Mesenchymal stem cell (in vitro differentiated cells and primary cell): ENCODE measurements at regions not wholly inside any gene's neighbourhood (a gene's known extent, or its start where the extent isn't known, plus 50 kb on each side); places are given as distances from the start of the nearest gene placed in this dataset.

Experiments used
- DNase-seq: peaks from one replicate; pipeline ENCODE4 v3.0.0-alpha.2; 2013
- H2AFZ ChIP-seq: one replicate; pipeline ENCODE4 v1.6.1; 2013; ENCODE audit warnings: low read depth, mild to moderate bottlenecking, control low read depth, inconsistent platforms, low read length, moderate library complexity
- H2AK5ac ChIP-seq: 2 replicates; pipeline ENCODE4 v1.6.1; 2013; ENCODE audit warnings: low read length, moderate library complexity, mild to moderate bottlenecking, inconsistent platforms; ENCODE audit not compliant: severe bottlenecking
- H2BK120ac ChIP-seq: one replicate; pipeline ENCODE4 v1.6.1; 2013; ENCODE audit warnings: low read depth, mild to moderate bottlenecking, inconsistent platforms, low read length, moderate library complexity
- H2BK12ac ChIP-seq, 2 experiments: one replicate each; pipeline ENCODE4 v1.6.1; 2013; ENCODE audit warnings: inconsistent platforms in 2 of 2, low read length in 2 of 2, mild to moderate bottlenecking in 2 of 2, moderate library complexity in 2 of 2, control low read depth in 1 of 2
- H2BK15ac ChIP-seq: one replicate; pipeline ENCODE4 v1.6.1; 2013; ENCODE audit warnings: mild to moderate bottlenecking, low read depth, inconsistent platforms; ENCODE audit not compliant: poor library complexity, severe bottlenecking
- H2BK5ac ChIP-seq: 2 replicates; pipeline ENCODE4 v1.6.1; 2013; ENCODE audit warnings: low read depth, mild to moderate bottlenecking, low read length, control low read depth, inconsistent platforms; ENCODE audit not compliant: poor library complexity, severe bottlenecking
- H3K14ac ChIP-seq, 2 experiments: one replicate each; pipeline ENCODE4 v1.6.1; 2013; ENCODE audit warnings: inconsistent platforms in 2 of 2, low read length in 2 of 2, control low read depth in 1 of 2, mild to moderate bottlenecking in 1 of 2, moderate library complexity in 1 of 2
- H3K18ac ChIP-seq, 2 experiments: one replicate each; pipeline ENCODE4 v1.6.1; 2013; ENCODE audit warnings: inconsistent platforms in 2 of 2, low read length in 2 of 2, control low read depth in 1 of 2, low read depth in 1 of 2, mild to moderate bottlenecking in 1 of 2
- H3K23ac ChIP-seq, 2 experiments: one replicate each; pipeline ENCODE4 v1.6.1; 2013; ENCODE audit warnings: inconsistent platforms in 2 of 2, low read length in 2 of 2, mild to moderate bottlenecking in 2 of 2, moderate library complexity in 2 of 2, control low read depth in 1 of 2
- H3K27ac ChIP-seq: 2 replicates; pipeline ENCODE4 v1.5.1; 2013; ENCODE audit warnings: mild to moderate bottlenecking, moderate library complexity, low read length, control low read depth, inconsistent platforms; ENCODE audit not compliant: poor library complexity, severe bottlenecking
- H3K27me3 ChIP-seq, 2 experiments: 2 replicates each; pipeline versions ENCODE4 v1.6.1 to v1.7.0; 2013; ENCODE audit warnings: low read length in 2 of 2, mild to moderate bottlenecking in 2 of 2, moderate library complexity in 2 of 2, control low read depth in 1 of 2, inconsistent platforms in 1 of 2; ENCODE audit not compliant: control insufficient read depth in 1 of 2, insufficient read depth in 1 of 2
- H3K36me3 ChIP-seq, 2 experiments: 2 replicates each; pipeline versions ENCODE4 v1.6.1 to v1.7.0; 2013; ENCODE audit warnings: low read length in 2 of 2, control low read depth in 1 of 2, inconsistent platforms in 1 of 2, low read depth in 1 of 2, mild to moderate bottlenecking in 1 of 2; ENCODE audit not compliant: insufficient read depth in 2 of 2, control insufficient read depth in 1 of 2
- H3K4ac ChIP-seq, 2 experiments: one replicate each; pipeline ENCODE4 v1.6.1; 2013; ENCODE audit warnings: inconsistent platforms in 2 of 2, low read length in 2 of 2, mild to moderate bottlenecking in 2 of 2, moderate library complexity in 2 of 2, control low read depth in 1 of 2, low read depth in 1 of 2
- H3K4me1 ChIP-seq: 2 replicates; pipeline ENCODE4 v1.6.1; 2013; ENCODE audit warnings: low read depth, low read length, control low read depth; ENCODE audit not compliant: control insufficient read depth, insufficient read depth
- H3K4me2 ChIP-seq: 2 replicates; pipeline ENCODE4 v1.6.1; 2013; ENCODE audit warnings: low read length, mild to moderate bottlenecking, inconsistent platforms; ENCODE audit not compliant: poor library complexity, severe bottlenecking
- H3K4me3 ChIP-seq, 2 experiments: 2 replicates each; pipeline versions ENCODE4 v1.5.1 to v1.7.0; 2013; ENCODE audit warnings: low read length in 2 of 2, mild to moderate bottlenecking in 2 of 2, control low read depth in 1 of 2, low read depth in 1 of 2; ENCODE audit not compliant: insufficient read depth in 1 of 2
- H3K79me1 ChIP-seq: replicated peaks from 2 replicates; pipeline ENCODE4 v1.6.1; 2013; ENCODE audit warnings: mild to moderate bottlenecking, control low read depth, low read length, inconsistent platforms; ENCODE audit not compliant: poor library complexity, severe bottlenecking
- H3K9ac ChIP-seq: 2 replicates; pipeline ENCODE4 v1.7.0; 2013; ENCODE audit warnings: mild to moderate bottlenecking, low read length, moderate library complexity
- H3K9me3 ChIP-seq: 2 replicates; pipeline ENCODE4 v1.7.0; 2013; ENCODE audit warnings: mild to moderate bottlenecking, low read length; ENCODE audit not compliant: control insufficient read depth
- H4K8ac ChIP-seq: one replicate; pipeline ENCODE4 v1.6.1; 2013; ENCODE audit warnings: inconsistent platforms, mild to moderate bottlenecking, low read length, moderate library complexity
- H4K91ac ChIP-seq: one replicate; pipeline ENCODE4 v1.6.1; 2013; ENCODE audit warnings: mild to moderate bottlenecking, low read length, inconsistent platforms
- WGBS: methylation state at CpG from one replicate; pipeline ENCODE4 v1.1.7; 2013; ENCODE audit warnings: mixed read lengths; 5-methylcytosine and 5-hydroxymethylcytosine counted together

DNA sequence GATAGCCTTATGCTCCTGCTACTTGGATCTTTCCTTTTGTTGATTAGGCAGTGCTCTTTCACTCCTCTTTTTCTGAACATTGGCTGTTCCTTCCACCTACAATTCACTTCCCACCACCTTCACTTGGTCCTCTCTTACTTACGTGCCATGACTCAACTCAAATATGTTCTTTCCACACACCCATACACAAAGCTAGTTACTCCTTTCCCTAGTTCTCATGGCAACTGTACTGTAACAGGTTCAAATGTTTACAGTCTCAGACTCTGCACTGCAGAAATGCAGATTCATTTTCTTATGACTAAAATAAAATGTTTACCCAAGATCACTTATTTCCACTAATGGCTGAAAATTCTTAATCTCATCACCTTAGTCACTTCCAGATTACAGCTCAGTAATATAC, 174.0 kb upstream of the TSHZ2 start:
- 87% methylated on average over 1 of the region's 1 CpG for whole genome bisulfite sequencing
- H4K8ac ChIP-seq: no peak overlapping the region

DNA sequence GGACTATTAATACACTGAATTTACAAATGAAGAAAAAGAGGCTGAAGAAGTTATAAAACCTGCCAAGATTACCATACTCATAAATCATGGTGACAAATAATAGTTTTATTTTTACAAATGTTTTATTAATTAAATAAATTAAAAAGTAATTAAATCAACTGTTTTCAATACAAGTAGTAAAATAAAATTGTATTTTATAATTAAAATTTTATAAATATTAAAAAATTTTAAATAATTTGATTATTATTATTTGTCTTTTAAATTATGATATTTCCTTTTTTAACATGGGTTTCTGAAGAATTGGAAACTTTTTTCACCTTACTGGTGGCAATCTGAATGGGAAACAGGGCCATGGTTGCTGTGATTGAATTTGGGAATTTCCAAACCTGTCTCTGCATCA, 177.3 kb upstream of the TSHZ2 start:
- Histone ChIP-seq H3K9me3 (no peaks in the 10 kb centered on the region), H2BK120ac (no peak overlapping the region), H3K14ac (no peak overlapping the region), H3K9ac (no peak overlapping the region), H4K8ac (no peak overlapping the region), H3K4me2 (no peak overlapping the region), H4K91ac (no peak overlapping the region), H3K23ac (no peak overlapping the region), H2BK12ac (no peak overlapping the region), H3K4me1 (no peaks in the 10 kb centered on the region), H3K79me1 (no peaks in the 10 kb centered on the region), H2AFZ (no peak overlapping the region), H3K27me3 (no peaks in the 10 kb centered on the region), H3K36me3 (no peaks in the 10 kb centered on the region), H2BK5ac (no peak overlapping the region), H3K4ac (no peak overlapping the region), H3K27ac (no peak overlapping the region), H3K18ac (no peak overlapping the region), H2AK5ac (no peak overlapping the region), H3K4me3 (no peak overlapping the region), H2BK15ac (no peak overlapping the region)
- no peak for DNase-seq

More for the DNA sequence above, 174.0 kb upstream of the TSHZ2 start:
- no peaks in the 10 kb centered on the region for H3K4me1 ChIP-seq
- no peak overlapping the region for H2AK5ac ChIP-seq
- H2BK15ac ChIP-seq: no peak overlapping the region
- no peak overlapping the region for H3K9ac ChIP-seq
- H2BK5ac ChIP-seq: no peak overlapping the region
- no peak overlapping the region for H3K4ac ChIP-seq
- H4K91ac ChIP-seq: no peak overlapping the region
- no peaks in the 10 kb centered on the region for H3K36me3 ChIP-seq
- no peak overlapping the region for H2BK120ac ChIP-seq
- peak; percentile 6 for DNase-seq
- H3K4me3 ChIP-seq: no peak overlapping the region
- H3K27ac ChIP-seq: no peak overlapping the region
- H3K23ac ChIP-seq: no peak overlapping the region
- no peak overlapping the region for H2AFZ ChIP-seq
- no peaks in the 10 kb centered on the region for H3K9me3 ChIP-seq
- no peak overlapping the region for H3K14ac ChIP-seq
- H3K18ac ChIP-seq: no peak overlapping the region
- H3K79me1 ChIP-seq: no peaks in the 10 kb centered on the region
- no peaks in the 10 kb centered on the region for H3K27me3 ChIP-seq
- H3K4me2 ChIP-seq: no peak overlapping the region
- no peak overlapping the region for H2BK12ac ChIP-seq

DNA sequence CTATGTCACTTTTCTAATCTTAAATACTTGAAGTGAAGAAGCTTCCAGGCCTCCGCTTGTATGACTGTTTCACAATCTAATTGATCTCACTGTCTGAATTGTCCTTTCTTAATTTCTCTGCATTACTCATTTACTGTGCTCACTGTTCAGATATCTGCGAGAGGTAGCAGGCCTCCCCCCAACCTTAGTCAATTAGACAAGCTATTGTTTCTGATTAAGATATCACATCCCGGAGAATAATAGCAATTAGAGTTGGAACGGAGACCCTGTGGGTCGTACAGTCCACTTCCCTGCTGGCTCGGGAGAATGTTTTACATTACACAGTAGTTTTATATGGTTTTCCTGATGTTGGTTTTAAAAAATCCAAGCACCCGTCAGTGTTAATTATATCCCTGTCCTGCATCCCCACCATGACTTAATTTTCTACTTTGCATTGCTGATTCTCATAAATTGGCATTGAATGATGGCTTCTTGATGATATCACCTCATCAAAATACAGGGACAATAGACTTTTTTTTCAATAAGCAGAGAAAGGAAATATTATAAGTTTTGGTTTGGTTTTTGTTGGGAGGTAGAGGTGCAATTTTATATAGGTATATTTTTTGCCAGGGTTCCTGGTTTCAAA, 178.7 kb upstream of the TSHZ2 start:
- Histone ChIP-seq H3K18ac (no peak overlapping the region), H3K4ac (no peak overlapping the region), H3K4me1 (no peaks in the 10 kb centered on the region), H4K91ac (no peak overlapping the region), H3K27ac (no peak overlapping the region), H3K4me2 (no peak overlapping the region), H2AK5ac (no peak overlapping the region), H4K8ac (no peak overlapping the region), H3K4me3 (no peak overlapping the region), H3K27me3 (no peaks in the 10 kb centered on the region), H2AFZ (no peak overlapping the region), H3K23ac (no peak overlapping the region), H2BK5ac (no peak overlapping the region), H3K14ac (no peak overlapping the region), H3K79me1 (no peaks in the 10 kb centered on the region), H3K36me3 (no peaks in the 10 kb centered on the region), H3K9ac (no peak overlapping the region), H2BK120ac (no peak overlapping the region), H3K9me3 (no peaks in the 10 kb centered on the region), H2BK12ac (no peak overlapping the region), H2BK15ac (no peak overlapping the region)
- no peak for DNase-seq
- WGBS: 91% methylated on average over 6 of the region's 7 CpGs

DNA sequence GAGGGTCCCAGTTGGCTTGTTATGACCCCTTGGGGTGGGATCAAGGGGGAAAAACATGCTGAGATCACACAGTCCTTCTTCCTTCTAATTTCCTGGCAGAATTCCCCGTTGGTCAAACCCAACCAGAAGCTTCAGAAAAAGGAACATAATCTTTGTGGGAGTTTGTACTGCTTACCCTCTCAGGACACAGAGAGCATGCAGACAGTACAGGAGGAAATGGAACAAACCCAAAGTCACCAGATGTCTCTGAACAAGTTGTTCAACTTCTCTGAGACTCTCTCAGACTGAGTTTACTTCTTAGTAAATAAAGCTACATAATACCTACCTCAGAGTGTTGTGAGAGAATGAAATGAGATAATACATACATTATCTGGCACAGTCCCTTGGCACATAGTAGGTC, 181.1 kb upstream of the TSHZ2 start:
- no peaks in the 10 kb centered on the region for H3K4me1 ChIP-seq
- H3K27me3 ChIP-seq: no peaks in the 10 kb centered on the region
- 83% methylated on average over 1 of the region's 1 CpG for WGBS
- H3K14ac ChIP-seq: no peak overlapping the region
- H2BK5ac ChIP-seq: no peak overlapping the region
- H2AFZ ChIP-seq: no peak overlapping the region
- no peak overlapping the region for H2BK120ac ChIP-seq
- no peak overlapping the region for H3K27ac ChIP-seq
- no peak overlapping the region for H3K4me3 ChIP-seq
- no peak overlapping the region for H3K18ac ChIP-seq
- no peak overlapping the region for H4K91ac ChIP-seq
- H3K23ac ChIP-seq: no peak overlapping the region
- H3K4ac ChIP-seq: no peak overlapping the region
- no peak overlapping the region for H4K8ac ChIP-seq
- H2AK5ac ChIP-seq: no peak overlapping the region
- no peak for DNase-seq
- H3K4me2 ChIP-seq: no peak overlapping the region
- H3K9ac ChIP-seq: no peak overlapping the region
- H2BK12ac ChIP-seq: no peak overlapping the region
- H2BK15ac ChIP-seq: no peak overlapping the region
- H3K9me3 ChIP-seq: no peaks in the 10 kb centered on the region
- H3K79me1 ChIP-seq: no peaks in the 10 kb centered on the region
- H3K36me3 ChIP-seq: no peaks in the 10 kb centered on the region
